Dendritic cell treated with granulocyte-macrophage colony-stimulating factor and Interleukin-4, amounts not matched to agents 40 ng/mL and 50 ng/mL, for 4 days (primary cell): ENCODE measurements at regions not wholly inside any gene's neighbourhood (a gene's known extent, or its start where the extent isn't known, plus 50 kb on each side); places are given as distances from the start of the nearest gene placed in this dataset.

Experiments used
- H3K27ac Mint-ChIP-seq: one replicate; pipeline ENCODE4 v1.8.0; 2022; ENCODE audit warnings: mild to moderate bottlenecking, mixed read lengths
- H3K27me3 Mint-ChIP-seq: one replicate; pipeline ENCODE4 v1.8.0; 2022; ENCODE audit warnings: mild to moderate bottlenecking, mixed read lengths
- H3K36me3 Mint-ChIP-seq: one replicate; pipeline ENCODE4 v1.8.0; 2022; ENCODE audit warnings: low read depth, mixed read lengths
- H3K4me1 Mint-ChIP-seq: one replicate; pipeline ENCODE4 v1.8.0; 2022; ENCODE audit warnings: low read depth, mixed read lengths
- H3K4me3 Mint-ChIP-seq: one replicate; pipeline ENCODE4 v1.8.0; 2022; ENCODE audit warnings: mild to moderate bottlenecking, moderate library complexity, mixed read lengths
- H3K9me3 Mint-ChIP-seq: one replicate; pipeline ENCODE4 v1.8.0; 2022; ENCODE audit warnings: mixed read lengths
- intact Hi-C: fragments of 100-400 bp; cut with micrococcal nuclease; formaldehyde crosslinking; loops from one replicate; pipeline ENCODE4 v1.15.0; 2022

GRCh38 chr7:67414858-67415257 lies 418.2 kb downstream of the TYW1 start:
- H3K27ac Mint-ChIP-seq: no peak overlapping the region
- H3K9me3 Mint-ChIP-seq: peaks cover 48% of the 10 kb centered on the region
- H3K4me3 Mint-ChIP-seq: no peak overlapping the region
- intact Hi-C loops: no loop called here
- no peaks in the 10 kb centered on the region for H3K27me3 Mint-ChIP-seq
- no peaks in the 10 kb centered on the region for H3K36me3 Mint-ChIP-seq
- no peaks in the 10 kb centered on the region for H3K4me1 Mint-ChIP-seq

GRCh38 chr7:67422601-67423000 lies 426.0 kb downstream of the TYW1 start:
- Mint-ChIP-seq H3K36me3 (no peaks in the 10 kb centered on the region), H3K4me3 (no peak overlapping the region), H3K4me1 (no peaks in the 10 kb centered on the region), H3K27ac (no peak overlapping the region), H3K27me3 (no peaks in the 10 kb centered on the region), H3K9me3 (peaks cover 9% of the 10 kb centered on the region)
- intact Hi-C loops: no loop called here

GRCh38 chr7:67423065-67423464 lies 426.4 kb downstream of the TYW1 start:
- intact Hi-C loops: no loop called here
- no peaks in the 10 kb centered on the region for H3K4me1 Mint-ChIP-seq
- no peaks in the 10 kb centered on the region for H3K27me3 Mint-ChIP-seq
- no peaks in the 10 kb centered on the region for H3K36me3 Mint-ChIP-seq
- peaks cover 9% of the 10 kb centered on the region for H3K9me3 Mint-ChIP-seq
- H3K4me3 Mint-ChIP-seq: no peak overlapping the region
- no peak overlapping the region for H3K27ac Mint-ChIP-seq

- H3K27me3 Mint-ChIP-seq: no peaks in the 10 kb centered on the region
- H3K4me1 Mint-ChIP-seq: no peaks in the 10 kb centered on the region
- intact Hi-C loops: no loop called here
- H3K36me3 Mint-ChIP-seq: no peaks in the 10 kb centered on the region
- no peak overlapping the region for H3K27ac Mint-ChIP-seq
- no peak overlapping the region for H3K4me3 Mint-ChIP-seq
- peaks cover 11% of the 10 kb centered on the region for H3K9me3 Mint-ChIP-seq
Measured at GRCh38 chr7:67426654-67427053, 430.0 kb downstream of the TYW1 start.

- no peak overlapping the region for H3K4me3 Mint-ChIP-seq
- no peaks in the 10 kb centered on the region for H3K4me1 Mint-ChIP-seq
- intact Hi-C loops: no loop called here
- H3K27ac Mint-ChIP-seq: no peak overlapping the region
- H3K36me3 Mint-ChIP-seq: no peaks in the 10 kb centered on the region
- peaks cover 31% of the 10 kb centered on the region for H3K9me3 Mint-ChIP-seq
- no peaks in the 10 kb centered on the region for H3K27me3 Mint-ChIP-seq
Measured at GRCh38 chr7:67429735-67430134, 433.1 kb downstream of the TYW1 start.

- Mint-ChIP-seq H3K4me3 (no peak overlapping the region), H3K27me3 (no peaks in the 10 kb centered on the region), H3K27ac (no peak overlapping the region), H3K4me1 (no peaks in the 10 kb centered on the region), H3K36me3 (no peaks in the 10 kb centered on the region), H3K9me3 (peaks cover 32% of the 10 kb centered on the region)
- intact Hi-C loops: no loop called here
Measured at GRCh38 chr7:67432536-67433234, 436.1 kb downstream of the TYW1 start.

- intact Hi-C loops: no loop called here
- H3K36me3 Mint-ChIP-seq: no peaks in the 10 kb centered on the region
- H3K27ac Mint-ChIP-seq: no peak overlapping the region
- no peaks in the 10 kb centered on the region for H3K4me1 Mint-ChIP-seq
- peaks cover 30% of the 10 kb centered on the region for H3K9me3 Mint-ChIP-seq
- no peak overlapping the region for H3K4me3 Mint-ChIP-seq
- no peaks in the 10 kb centered on the region for H3K27me3 Mint-ChIP-seq
Measured at GRCh38 chr7:67435894-67436535, 439.4 kb downstream of the TYW1 start.

- no peak overlapping the region for H3K27ac Mint-ChIP-seq
- no peaks in the 10 kb centered on the region for H3K4me1 Mint-ChIP-seq
- H3K27me3 Mint-ChIP-seq: no peaks in the 10 kb centered on the region
- intact Hi-C loops: no loop called here
- H3K36me3 Mint-ChIP-seq: no peaks in the 10 kb centered on the region
- no peak overlapping the region for H3K4me3 Mint-ChIP-seq
- peaks cover 20% of the 10 kb centered on the region for H3K9me3 Mint-ChIP-seq
Measured at GRCh38 chr7:67438198-67438882, 441.7 kb downstream of the TYW1 start.

GRCh38 chr7:67438913-67439505 lies 442.4 kb downstream of the TYW1 start:
- H3K4me1 Mint-ChIP-seq: no peaks in the 10 kb centered on the region
- no peak overlapping the region for H3K27ac Mint-ChIP-seq
- H3K9me3 Mint-ChIP-seq: peaks cover 13% of the 10 kb centered on the region
- H3K36me3 Mint-ChIP-seq: no peaks in the 10 kb centered on the region
- H3K4me3 Mint-ChIP-seq: no peak overlapping the region
- intact Hi-C loops: no loop called here
- no peaks in the 10 kb centered on the region for H3K27me3 Mint-ChIP-seq

GRCh38 chr7:67440321-67440720 lies 443.7 kb downstream of the TYW1 start:
- Mint-ChIP-seq H3K4me1 (no peaks in the 10 kb centered on the region), H3K36me3 (no peaks in the 10 kb centered on the region), H3K9me3 (peaks cover 9% of the 10 kb centered on the region), H3K27me3 (no peaks in the 10 kb centered on the region), H3K27ac (no peak overlapping the region), H3K4me3 (no peak overlapping the region)
- intact Hi-C loops: no loop called here

GRCh38 chr7:67445728-67446127 lies 449.1 kb downstream of the TYW1 start:
- Mint-ChIP-seq H3K9me3 (no peaks in the 10 kb centered on the region), H3K36me3 (no peaks in the 10 kb centered on the region), H3K27me3 (no peaks in the 10 kb centered on the region), H3K4me3 (no peak overlapping the region), H3K27ac (no peak overlapping the region), H3K4me1 (no peaks in the 10 kb centered on the region)
- intact Hi-C loops: no loop called here

GRCh38 chr7:67447297-67447696 lies 450.7 kb downstream of the TYW1 start:
- Mint-ChIP-seq H3K9me3 (no peaks in the 10 kb centered on the region), H3K27ac (no peak overlapping the region), H3K4me3 (no peak overlapping the region), H3K4me1 (no peaks in the 10 kb centered on the region), H3K27me3 (no peaks in the 10 kb centered on the region), H3K36me3 (no peaks in the 10 kb centered on the region)
- intact Hi-C loops: no loop called here

GRCh38 chr7:67448271-67448670 lies 451.6 kb downstream of the TYW1 start:
- no peaks in the 10 kb centered on the region for H3K36me3 Mint-ChIP-seq

GRCh38 chr7:67450171-67450570 lies 453.5 kb downstream of the TYW1 start:
- Mint-ChIP-seq H3K9me3 (no peaks in the 10 kb centered on the region), H3K27ac (no peak overlapping the region), H3K27me3 (peaks cover 2% of the 10 kb centered on the region), H3K4me1 (no peaks in the 10 kb centered on the region), H3K4me3 (no peak overlapping the region), H3K36me3 (no peaks in the 10 kb centered on the region)
- intact Hi-C loops: no loop called here

More at GRCh38 chr7:67448271-67448670, 451.6 kb downstream of the TYW1 start:
- intact Hi-C loops: no loop called here
- Mint-ChIP-seq H3K27me3 (no peaks in the 10 kb centered on the region), H3K4me3 (no peak overlapping the region), H3K9me3 (no peaks in the 10 kb centered on the region), H3K27ac (no peak overlapping the region), H3K4me1 (no peaks in the 10 kb centered on the region)
